Duodenal mucosa (tissue), 2 donors: ENCODE measurements at regions not wholly inside any gene's neighbourhood (a gene's known extent, or its start where the extent isn't known, plus 50 kb on each side); places are given as distances from the start of the nearest gene placed in this dataset.
"Not testable (repeated sequence)": the region's sequence is repeated elsewhere in the genome, so short reads cannot be mapped to it uniquely, and the experiment has no call there.

Experiments
- H3K27ac ChIP-seq: one replicate; pipeline ENCODE4 v1.7.0; 2013; ENCODE audit warnings: low read depth, low read length
- H3K27me3 ChIP-seq, 2 donors: one replicate each; pipeline ENCODE4 v1.7.0; 2013; ENCODE audit warnings: low read length in 2 of 2, control low read depth in 1 of 2; ENCODE audit not compliant: insufficient read depth in 2 of 2, control insufficient read depth in 1 of 2
- H3K36me3 ChIP-seq, 2 donors: one replicate each; pipeline ENCODE4 v1.7.0; 2013; ENCODE audit warnings: low read length in 2 of 2, control low read depth in 1 of 2; ENCODE audit not compliant: insufficient read depth in 2 of 2, control insufficient read depth in 1 of 2
- H3K4me1 ChIP-seq, 2 donors: one replicate each; pipeline ENCODE4 v1.7.0; 2013; ENCODE audit warnings: low read length in 2 of 2, control low read depth in 1 of 2; ENCODE audit not compliant: insufficient read depth in 2 of 2, control insufficient read depth in 1 of 2
- H3K4me3 ChIP-seq, 2 donors: one replicate each; pipeline ENCODE4 v1.7.0; 2013; ENCODE audit warnings: low read length in 2 of 2, low read depth in 1 of 2
- H3K9ac ChIP-seq, 2 donors: one replicate each; pipeline ENCODE4 v1.7.0; 2013; ENCODE audit warnings: low read length in 2 of 2, low read depth in 1 of 2
- H3K9me3 ChIP-seq, 2 donors: one replicate each; pipeline ENCODE4 v1.7.0; 2013; ENCODE audit warnings: low read length in 2 of 2, control low read depth in 1 of 2; ENCODE audit not compliant: control insufficient read depth in 1 of 2

DNA sequence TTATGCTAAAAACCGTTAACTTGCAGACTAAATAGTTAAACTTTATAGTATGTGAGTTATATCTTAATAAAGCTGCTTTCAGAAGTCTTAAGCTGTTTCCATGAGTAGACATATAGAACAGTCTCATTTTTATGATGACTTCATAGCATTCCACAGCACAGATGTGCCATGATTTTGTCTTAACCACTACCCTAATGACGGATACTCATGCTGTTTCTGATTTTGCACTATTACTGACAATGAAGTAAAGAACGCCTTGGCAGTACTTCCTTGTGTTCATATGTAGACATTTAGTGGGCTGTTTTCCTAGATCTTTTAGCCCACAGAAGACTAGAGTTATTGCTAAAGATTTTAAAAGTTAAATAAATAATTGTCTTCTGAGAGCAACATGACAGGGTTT lies 175.6 kb upstream of the RAB6C start:
- Histone ChIP-seq H3K9ac (no peak overlapping the region), H3K4me3 (no peak overlapping the region), H3K9me3 (no peaks in the 10 kb centered on the region), H3K27me3 (peaks cover 0 to 3% of the 10 kb centered on the region in 2 donors), H3K36me3 (no peaks in the 10 kb centered on the region), H3K27ac (no peak overlapping the region), H3K4me1 (no peaks in the 10 kb centered on the region)

DNA sequence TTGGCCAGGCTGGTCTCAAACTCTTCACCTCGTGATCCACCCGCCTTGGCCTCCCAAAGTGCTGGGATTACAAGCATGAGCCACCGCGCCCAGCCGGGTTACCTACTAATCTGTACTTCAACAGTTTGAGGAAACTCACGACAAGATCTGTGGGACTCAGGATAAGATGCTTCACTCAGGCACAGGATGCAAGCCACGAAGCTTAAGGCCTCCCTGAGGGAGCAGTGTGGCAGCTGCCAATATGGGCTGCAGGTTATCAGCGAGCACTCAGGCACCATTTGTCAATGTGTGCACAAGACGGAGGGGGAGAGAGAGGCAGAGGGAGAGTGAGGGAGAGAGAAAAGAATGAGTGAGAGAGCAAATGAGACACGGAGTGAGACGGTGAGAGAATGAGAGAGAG lies 173.6 kb upstream of the RAB6C start:
- Histone ChIP-seq H3K36me3 (no peaks in the 10 kb centered on the region), H3K4me1 (no peaks in the 10 kb centered on the region), H3K27ac (no peak overlapping the region), H3K27me3 (peaks cover 0 to 3% of the 10 kb centered on the region in 2 donors), H3K9ac (no peak overlapping the region), H3K9me3 (no peaks in the 10 kb centered on the region), H3K4me3 (no peak overlapping the region)

DNA sequence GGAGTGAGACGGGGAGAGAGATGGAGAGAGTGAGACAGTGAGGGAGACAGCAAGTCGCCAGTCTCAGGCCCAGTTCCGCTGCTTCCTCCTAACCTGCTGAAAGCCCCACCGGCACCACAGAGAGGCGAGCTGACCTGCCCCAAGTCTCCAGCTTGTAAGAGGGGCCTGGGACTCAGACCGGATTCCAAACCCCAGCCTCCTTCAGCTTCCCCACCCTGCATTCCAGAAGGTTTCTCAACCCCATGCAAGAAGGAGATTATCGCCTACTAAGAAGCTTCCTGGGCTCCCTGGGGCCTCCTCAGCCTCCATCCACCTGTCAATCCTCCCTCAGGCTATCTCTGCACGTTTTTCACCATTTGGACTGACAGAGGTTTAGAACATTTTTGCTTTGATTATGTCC lies 173.1 kb upstream of the RAB6C start:
- Histone ChIP-seq H3K27ac (no peak overlapping the region), H3K9ac (no peak overlapping the region), H3K36me3 (no peaks in the 10 kb centered on the region), H3K4me1 (no peaks in the 10 kb centered on the region), H3K9me3 (no peaks in the 10 kb centered on the region), H3K27me3 (peaks cover 0 to 3% of the 10 kb centered on the region in 2 donors), H3K4me3 (no peak overlapping the region)

DNA sequence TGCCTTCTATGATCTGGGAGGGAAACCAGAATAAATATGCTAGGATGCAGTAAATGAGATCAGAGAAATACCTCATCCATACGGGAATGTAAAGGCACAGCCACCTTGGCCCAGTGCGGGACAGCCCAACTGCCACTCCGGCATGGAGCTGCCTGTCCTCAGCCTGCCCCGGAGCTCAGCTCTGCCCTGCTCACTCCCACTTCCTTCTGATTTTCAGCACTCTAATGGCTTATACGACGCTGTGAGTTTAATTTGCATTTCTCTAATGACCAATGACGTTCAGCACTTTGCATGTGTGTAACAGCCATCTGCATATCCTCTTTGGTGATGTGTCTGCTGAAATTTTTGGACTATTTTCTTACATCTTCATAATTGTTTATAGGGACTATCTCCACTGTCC lies 172.5 kb upstream of the RAB6C start:
- H3K27me3 ChIP-seq, result peaks cover 0 to 3% of the 10 kb centered on the region in 2 donors
- no peaks in the 10 kb centered on the region for H3K9me3 ChIP-seq
- H3K27ac ChIP-seq, result no peak overlapping the region
- H3K4me3 ChIP-seq, result no peak overlapping the region
- peaks cover 2 to 4% of the 10 kb centered on the region in 2 donors for H3K4me1 ChIP-seq
- no peaks in the 10 kb centered on the region for H3K36me3 ChIP-seq
- H3K9ac ChIP-seq, result no peak overlapping the region

DNA sequence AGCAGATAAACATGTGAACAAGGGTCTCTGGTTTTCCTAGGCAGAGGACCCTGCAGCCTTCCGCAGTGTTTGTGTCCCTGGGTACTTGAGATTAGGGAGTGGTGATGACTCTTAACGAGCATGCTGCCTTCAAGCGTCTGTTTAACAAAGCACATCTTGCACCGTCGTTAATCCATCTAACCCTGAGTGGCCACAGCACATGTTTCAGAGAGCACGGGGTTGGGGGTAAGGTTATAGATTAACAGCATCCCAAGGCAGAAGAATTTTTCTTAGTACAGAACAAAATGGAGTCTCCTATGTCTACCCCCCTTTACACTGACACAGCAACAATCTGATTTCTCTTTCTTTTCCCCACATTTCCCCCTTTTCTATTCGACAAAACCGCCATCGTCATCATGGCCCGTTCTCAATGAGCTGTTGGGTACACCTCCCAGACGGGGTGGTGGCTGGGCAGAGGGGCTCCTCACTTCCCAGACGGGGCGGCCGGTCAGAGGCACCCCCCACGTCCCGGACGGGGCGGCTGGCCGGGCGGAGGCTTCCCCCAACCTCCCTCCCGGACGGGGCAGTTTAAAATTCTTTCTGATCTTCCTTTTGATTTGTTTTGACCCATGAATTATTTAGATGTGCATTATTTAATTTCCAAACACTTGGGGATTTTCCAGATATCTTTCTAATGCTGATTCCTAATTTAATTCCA lies 171.7 kb upstream of the RAB6C start:
- H3K36me3 ChIP-seq, H3K27me3 ChIP-seq, H3K4me3 ChIP-seq, H3K9me3 ChIP-seq, H3K9ac ChIP-seq, H3K27ac ChIP-seq: not testable (repeated sequence)
- peaks cover 9 to 11% of the 10 kb centered on the region in 2 donors for H3K4me1 ChIP-seq

DNA sequence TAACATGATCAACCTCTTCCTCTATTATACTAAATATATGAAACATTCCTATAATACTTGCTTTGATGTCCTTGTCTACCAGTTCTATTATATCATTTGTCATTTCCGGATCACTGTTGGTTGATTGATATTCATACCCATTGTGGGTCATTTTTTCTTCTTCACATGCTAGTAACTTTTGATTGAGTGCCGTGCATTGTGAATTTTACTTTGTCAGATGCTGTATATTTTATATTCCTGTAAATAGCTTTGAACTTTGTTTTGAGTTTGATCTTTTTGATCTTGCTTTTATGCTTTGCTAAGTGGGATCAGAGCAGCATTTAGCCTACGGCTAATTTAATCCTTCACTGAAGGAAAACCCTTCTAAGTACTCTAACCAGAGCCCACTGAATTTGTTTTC lies 168.9 kb upstream of the RAB6C start:
- H3K27me3 ChIP-seq, result no peaks in the 10 kb centered on the region
- peaks cover 0 to 1% of the 10 kb centered on the region in 2 donors for H3K9me3 ChIP-seq
- H3K9ac ChIP-seq, result no peak overlapping the region
- H3K36me3 ChIP-seq, result no peaks in the 10 kb centered on the region
- H3K4me1 ChIP-seq, result peaks cover 15 to 16% of the 10 kb centered on the region in 2 donors
- no peak overlapping the region for H3K27ac ChIP-seq
- no peak overlapping the region for H3K4me3 ChIP-seq

DNA sequence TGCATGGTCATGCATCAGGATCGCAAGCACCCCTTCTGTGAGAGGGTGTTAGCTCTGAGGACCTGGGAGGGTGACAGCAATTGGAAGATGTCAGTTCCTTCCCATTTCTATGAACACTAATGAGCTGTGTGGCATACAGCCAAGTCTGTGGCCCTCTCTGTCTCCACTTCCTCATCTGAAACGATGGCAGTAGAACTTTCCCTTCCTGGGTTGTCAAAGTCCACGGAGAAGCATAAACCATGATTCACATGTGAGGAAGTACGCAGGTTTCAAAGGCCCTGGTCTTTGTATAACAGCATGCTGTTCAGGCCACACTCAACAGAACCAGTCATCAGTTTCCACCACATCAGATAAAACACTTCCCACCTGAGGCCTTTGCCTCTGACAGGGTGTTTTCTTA lies 167.4 kb upstream of the RAB6C start:
- Histone ChIP-seq H3K4me3 (no peak overlapping the region), H3K27ac (no peak overlapping the region), H3K27me3 (no peaks in the 10 kb centered on the region)

DNA sequence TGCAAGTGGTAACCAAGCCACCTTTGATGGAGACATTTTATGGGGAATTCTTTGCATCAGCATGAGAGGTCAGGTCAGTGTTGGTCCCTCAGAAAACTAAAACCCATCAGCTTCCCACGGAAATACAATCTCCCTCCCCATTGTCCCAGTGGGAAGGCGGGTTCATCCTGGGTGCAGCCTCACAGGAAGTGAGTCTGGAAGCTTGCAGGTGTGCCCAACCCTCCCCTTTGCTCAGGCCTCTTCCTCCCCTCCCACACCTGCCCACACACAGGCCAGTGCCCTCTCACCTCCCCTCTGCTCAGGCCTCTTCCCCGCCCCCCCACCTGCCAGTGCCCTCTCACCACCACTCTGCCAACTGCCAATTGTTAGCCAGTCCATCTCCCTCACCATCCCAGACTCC lies 166.8 kb upstream of the RAB6C start:
- Histone ChIP-seq H3K4me1 (peaks cover 15 to 16% of the 10 kb centered on the region in 2 donors), H3K9ac (no peak overlapping the region), H3K4me3 (no peak overlapping the region), H3K9me3 (peaks cover 2 to 8% of the 10 kb centered on the region in 2 donors), H3K27ac (no peak overlapping the region), H3K27me3 (no peaks in the 10 kb centered on the region), H3K36me3 (no peaks in the 10 kb centered on the region)

More for the DNA sequence above, 167.4 kb upstream of the RAB6C start:
- Histone ChIP-seq H3K9ac (no peak overlapping the region), H3K4me1 (peaks cover 15 to 16% of the 10 kb centered on the region in 2 donors), H3K9me3 (peaks cover 2 to 8% of the 10 kb centered on the region in 2 donors), H3K36me3 (no peaks in the 10 kb centered on the region)

DNA sequence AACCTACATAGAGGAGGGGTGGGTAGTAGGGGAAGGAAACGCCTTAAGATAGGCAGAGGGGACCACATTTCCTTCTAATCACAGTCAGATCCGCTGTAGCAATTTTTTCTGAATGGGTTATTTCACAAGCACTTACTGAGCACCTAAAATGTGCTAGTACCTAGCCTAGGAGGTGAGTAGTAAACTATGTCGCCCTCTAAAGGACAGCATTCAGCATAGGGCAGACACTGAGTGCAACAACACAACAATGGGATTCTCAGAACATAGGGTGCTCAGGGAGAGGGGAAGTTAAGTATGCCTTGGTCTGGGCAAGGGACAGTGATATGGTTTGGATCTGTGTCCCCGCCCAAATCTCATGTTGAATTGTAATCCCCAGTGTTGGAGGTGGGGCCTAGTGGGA lies 166.1 kb upstream of the RAB6C start:
- no peaks in the 10 kb centered on the region for H3K36me3 ChIP-seq
- peaks cover 15 to 16% of the 10 kb centered on the region in 2 donors for H3K4me1 ChIP-seq
- no peak overlapping the region for H3K9ac ChIP-seq
- H3K27ac ChIP-seq, result no peak overlapping the region
- no peak overlapping the region for H3K4me3 ChIP-seq
- H3K27me3 ChIP-seq, result no peaks in the 10 kb centered on the region
- peaks cover 2 to 8% of the 10 kb centered on the region in 2 donors for H3K9me3 ChIP-seq

DNA sequence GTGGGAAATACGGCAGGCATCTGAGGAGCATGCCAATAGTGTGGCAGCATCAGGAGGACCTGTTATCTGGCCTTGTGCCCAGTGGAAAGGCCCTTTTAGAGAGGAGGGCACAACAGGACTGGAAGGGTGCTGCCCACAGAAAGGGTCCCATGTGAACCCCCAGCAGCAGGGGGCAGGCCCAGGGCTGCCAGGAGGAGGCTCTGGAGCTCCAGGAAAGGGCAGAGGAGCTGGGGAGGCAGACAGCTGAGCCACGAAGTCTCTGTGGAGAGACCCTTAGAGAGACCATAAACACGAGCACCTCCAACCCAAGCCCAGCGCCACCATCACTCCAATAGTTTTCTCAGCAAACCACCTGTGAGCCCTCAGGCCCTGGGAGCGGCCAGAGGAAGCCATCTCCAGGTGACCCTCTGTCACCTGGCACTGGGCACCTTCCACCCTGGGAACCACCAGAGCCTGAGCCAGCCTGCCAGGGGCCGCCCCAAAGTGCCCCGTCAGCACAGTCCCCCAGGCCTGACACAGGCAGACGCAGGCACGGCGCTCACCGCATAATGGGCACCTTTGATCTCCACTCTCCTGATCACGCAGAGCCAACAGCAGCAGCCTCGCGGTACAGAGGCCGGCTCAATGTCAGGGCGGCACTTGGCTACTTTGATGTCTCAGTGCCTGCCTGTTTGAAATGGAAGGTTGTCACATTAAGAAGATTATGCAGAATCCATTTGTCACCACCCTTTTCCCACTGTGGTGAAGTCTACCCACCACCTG lies 162.5 kb upstream of the RAB6C start:
- Histone ChIP-seq H3K4me1 (peaks cover 12% of the 10 kb centered on the region in 2 donors), H3K27ac (no peak overlapping the region), H3K36me3 (no peaks in the 10 kb centered on the region), H3K4me3 (no peak overlapping the region), H3K9me3 (peaks cover 2 to 8% of the 10 kb centered on the region in 2 donors), H3K27me3 (no peaks in the 10 kb centered on the region), H3K9ac (no peak overlapping the region)
